HG02852 (cell line): ENCODE measurements at regions not wholly inside any gene's neighbourhood (a gene's known extent, or its start where the extent isn't known, plus 50 kb on each side); places are given as distances from the start of the nearest gene placed in this dataset.
"Not testable (repeated sequence)": the region's sequence is repeated elsewhere in the genome, so short reads cannot be mapped to it uniquely, and the experiment has no call there.

ENCODE experiments used
- ATAC-seq: cut with Tn5 transposase; IDR thresholded peaks from one replicate; pipeline ENCODE4 v1.9.1; 2021; ENCODE audit warnings: mild to moderate bottlenecking, moderate library complexity; ENCODE audit not compliant: unreplicated experiment

DNA sequence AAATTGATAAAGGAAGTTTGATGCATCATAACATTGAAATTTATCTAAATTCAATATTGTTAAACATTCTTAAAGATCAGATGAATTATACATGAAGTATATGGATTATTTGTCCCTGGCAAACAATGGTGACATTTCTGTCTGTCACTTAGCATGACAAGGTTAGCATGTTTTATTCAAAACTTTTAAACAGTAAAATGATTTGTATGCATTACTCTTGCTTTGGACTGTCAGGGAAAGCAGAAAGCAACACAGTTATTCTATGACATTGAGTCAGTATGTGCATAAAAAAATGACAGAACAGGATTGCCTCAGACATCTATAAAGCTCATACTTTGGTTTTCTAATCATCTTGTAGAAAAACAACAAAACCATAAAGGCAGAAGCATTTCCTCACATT is 193.7 kb downstream of the IZUMO3 start:
- no peak for ATAC-seq

DNA sequence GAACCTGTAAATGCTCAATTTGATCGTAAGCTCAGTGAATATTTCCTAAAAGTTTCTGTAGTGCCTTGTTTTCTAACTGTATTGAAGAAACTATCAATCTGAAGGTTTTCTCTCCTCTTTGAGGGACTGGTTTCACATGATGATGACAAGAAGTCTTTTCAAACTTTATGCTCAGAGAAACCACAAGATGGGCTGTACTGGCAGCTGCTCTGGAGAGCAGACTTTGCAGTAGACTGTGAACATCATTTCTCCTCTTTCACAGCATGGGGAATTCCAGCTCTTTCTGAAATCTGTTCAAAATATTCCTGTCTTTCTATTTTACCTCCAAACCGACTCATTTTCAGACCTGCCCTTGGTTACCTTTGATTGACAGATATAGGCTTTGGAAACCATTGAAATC is 194.4 kb downstream of the IZUMO3 start:
- ATAC-seq, result no peak

DNA sequence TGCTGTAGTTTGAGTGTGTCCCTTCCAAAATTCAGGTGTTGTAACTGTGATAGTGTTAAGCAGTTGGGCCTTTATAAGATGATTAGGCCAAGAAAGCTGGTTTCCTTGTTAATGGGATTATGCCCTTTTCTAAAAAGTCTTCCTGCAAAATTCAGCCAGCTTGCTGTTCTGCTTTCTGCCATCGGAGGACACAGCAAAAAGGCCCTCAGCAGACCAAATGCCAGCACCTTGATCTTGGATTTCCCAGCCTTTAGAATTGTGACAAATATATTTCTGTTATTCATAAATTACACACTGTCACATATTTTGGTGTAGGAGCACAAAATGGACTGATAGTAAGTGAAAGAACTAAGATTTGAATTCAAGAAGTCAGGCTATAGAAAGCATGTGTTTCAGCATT is 203.2 kb downstream of the IZUMO3 start:
- ATAC-seq, result no peak

DNA sequence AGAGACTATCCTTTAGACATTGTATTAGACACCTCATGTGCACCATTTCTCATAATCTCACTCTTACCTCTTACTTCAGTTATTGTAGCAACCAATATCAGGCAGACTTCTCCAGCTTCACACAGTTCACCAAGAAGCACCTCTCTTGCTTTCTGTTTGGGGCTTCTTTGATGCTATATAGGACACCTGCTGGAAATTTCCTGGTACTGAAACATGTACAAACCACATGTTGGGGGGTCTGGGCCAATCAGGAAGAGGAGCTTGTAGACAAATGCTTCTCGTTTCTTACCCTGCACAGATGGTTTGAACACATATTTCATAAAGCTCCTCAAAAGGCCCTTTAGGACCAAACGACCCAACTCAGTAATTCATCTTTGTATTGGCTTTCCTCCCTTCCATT is 212.1 kb downstream of the IZUMO3 start:
- ATAC-seq, result no peak

DNA sequence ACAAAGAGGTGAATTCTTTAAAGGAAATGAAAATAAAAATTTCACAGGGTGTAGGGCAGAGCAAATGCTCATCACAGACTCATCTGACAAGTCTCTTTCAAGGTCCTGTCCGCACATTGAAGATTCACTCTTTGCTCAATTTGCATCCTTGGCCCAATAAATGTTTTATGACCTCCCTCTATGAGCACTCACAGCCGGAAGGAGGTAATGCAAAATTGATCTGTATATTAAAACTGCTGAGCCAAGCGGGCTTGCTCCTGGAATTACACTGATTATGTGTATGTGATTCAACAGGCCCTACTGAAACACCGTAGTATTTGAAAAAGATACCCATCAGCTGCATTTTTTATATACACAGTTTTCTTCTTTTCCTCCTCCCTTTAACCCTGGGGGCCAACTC is 246.8 kb downstream of the IZUMO3 start:
- no peak for ATAC-seq

DNA sequence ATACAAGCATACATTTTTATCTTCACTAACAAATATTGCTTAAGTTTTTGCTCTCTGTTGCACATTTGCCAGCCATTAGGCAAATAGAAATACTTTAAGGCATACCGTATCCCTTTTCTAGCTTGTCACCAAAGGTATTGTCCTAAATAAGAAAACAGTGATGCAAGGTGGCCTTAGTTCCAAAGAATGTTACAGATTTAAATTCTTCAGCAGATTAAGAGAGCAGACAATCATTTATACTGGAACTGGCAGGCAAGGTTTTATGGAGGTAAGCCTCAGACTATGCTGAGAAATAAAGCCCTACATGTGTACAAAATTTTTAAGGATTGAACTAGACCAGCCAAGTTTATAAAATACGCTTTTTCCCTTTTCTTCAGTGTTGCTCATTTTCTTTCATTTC is 247.8 kb downstream of the IZUMO3 start:
- ATAC-seq, result no peak

DNA sequence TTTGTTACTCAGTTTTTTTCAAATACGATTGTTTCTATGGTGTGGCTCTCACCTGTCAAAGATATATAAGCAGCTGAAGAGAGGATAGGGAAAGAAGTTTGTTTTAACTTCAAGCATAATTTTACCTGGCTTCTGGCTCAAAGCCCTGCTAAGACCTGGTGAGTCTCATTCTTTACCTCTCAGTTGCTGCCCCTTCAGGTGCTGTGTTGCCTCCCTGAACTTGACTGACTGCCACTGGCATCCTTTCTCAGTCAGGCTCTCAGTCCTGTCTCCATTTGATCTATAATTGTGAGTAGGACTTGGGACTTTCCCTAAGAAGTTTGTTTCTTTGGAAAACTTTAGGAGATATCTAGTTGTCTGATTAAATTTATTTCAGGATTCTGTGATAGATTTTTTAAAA is 249.6 kb downstream of the IZUMO3 start:
- no peak for ATAC-seq

DNA sequence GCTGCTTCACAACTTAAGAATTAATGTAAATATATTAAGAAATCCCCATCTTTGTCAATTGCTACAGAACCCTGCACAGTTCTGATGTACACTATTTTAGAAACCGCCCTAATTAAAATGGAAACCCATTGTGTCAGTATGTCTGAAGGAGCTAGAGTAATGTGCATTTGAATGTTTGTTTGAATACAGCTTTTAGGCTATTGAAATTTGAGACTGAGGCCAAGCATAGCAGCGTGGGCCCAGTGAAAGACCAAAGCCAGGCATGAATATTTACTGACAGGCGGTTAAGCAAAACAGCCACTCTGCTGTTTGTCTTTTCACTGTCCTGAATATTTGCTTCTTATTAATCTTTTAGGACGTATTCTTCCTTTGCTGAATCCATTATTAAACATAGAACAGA is 252.3 kb downstream of the IZUMO3 start:
- ATAC-seq, result no peak

DNA sequence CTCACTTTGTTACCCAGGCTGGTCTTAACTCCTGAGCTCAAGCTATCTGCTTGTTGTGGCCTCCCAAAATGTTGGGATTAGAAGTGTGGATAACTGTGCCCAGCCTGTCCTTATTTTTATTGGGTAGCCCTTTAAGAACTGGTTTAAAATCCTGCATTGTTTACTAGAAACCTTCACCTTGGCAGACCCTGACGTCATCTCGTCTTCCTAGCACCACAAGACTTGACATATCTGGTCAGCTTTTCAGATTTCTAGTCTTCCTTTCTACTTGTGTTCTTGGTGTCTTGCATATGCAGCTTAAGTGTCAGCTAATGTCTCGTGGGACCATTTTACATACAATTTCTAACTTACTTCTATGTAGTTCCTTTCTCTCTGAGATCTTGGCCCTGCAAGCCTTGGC is 258.9 kb downstream of the IZUMO3 start:
- no peak for ATAC-seq

DNA sequence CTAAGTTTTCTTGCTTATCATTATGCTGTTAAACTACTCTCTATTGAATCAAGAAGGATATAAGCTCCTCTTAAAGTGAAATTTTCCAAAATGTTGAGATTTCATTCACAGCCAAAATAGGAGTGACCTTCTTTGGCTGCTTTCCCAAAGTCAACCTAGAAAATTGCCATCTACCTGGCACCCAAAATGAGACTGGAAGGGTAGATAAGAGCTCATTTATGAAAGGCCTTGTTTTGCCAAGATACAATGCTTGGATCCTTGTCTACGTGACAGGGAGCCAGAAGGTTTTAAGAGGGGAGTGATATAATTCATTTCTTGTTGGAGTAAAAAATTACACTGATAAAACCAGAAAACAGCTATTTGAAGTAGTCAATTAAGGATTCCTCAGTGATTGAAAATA is 287.1 kb downstream of the IZUMO3 start:
- ATAC-seq, result no peak

DNA sequence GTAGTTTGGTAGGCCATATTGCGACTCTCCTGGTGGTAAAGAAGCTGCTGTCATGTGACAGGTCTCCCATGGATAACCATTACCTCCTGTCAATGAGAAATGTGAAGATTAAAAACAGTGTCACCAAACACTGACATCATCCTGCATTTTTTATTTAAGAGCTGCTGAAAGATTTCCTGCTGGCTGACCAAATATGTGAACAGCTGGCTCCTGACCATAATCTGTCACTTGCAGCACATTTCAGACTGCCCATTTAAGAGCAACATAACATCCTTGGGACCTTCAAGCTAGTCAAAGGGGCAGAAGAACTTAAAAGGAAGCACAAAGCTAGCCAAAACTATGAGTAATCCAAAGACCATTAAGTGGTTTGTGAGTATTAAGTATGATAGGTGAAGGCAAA is 288.0 kb downstream of the IZUMO3 start:
- no peak for ATAC-seq

DNA sequence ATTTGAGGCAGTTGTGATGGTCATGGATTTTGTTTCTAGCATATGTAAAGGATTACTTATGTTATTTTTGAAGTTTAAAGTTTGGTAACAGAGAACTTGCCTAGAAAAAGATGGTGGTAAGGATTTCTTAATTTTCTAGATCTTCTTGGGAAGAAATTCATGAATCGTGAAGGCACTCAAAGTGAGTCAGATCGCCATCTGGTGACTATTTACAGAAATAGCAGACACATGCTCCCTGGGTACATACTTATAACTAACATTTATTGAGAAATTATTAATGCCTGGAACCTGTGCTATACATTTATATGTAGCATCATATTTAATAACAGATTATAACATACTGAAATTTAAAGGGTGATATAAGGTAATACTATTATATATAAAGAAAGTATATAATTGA is 299.7 kb downstream of the IZUMO3 start:
- ATAC-seq, result no peak

DNA sequence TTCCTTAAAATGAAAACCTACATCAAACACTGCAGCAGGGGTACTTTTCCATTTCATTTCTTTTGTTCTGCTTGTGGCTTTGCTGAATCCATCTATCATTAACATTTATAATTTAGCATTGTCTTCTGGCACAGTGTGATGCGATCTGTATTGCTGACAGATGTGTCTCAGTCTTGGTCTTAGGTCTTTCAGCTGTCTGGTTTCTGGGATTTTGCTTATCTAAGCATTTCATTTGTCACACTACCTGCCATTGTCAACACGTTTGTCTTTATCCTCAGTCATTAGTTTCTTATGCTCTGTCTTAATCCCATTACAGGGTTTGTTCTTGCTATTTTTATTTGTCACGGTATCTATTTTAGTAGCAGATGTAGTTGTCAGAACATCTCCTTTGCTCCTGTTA is 303.1 kb downstream of the IZUMO3 start:
- ATAC-seq, result no peak

DNA sequence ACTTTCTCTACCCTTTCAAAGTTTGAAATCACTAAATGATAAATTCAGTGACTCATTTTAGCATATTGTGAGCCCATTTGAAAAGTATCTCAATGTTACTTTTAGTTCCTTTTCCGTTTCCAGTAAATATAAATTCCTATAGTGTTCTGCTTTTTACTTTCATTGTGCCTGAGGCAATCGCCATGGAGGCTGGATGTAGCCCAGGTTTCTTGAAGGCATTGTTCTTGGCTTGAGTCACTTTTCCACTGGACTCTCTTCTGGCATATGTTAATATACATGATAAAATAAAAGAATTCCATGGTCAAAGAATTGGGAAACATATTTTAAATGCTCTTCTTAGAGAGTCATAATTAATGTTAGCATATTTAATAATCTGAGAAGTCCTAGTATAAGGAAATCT is 327.0 kb downstream of the IZUMO3 start:
- no peak for ATAC-seq

DNA sequence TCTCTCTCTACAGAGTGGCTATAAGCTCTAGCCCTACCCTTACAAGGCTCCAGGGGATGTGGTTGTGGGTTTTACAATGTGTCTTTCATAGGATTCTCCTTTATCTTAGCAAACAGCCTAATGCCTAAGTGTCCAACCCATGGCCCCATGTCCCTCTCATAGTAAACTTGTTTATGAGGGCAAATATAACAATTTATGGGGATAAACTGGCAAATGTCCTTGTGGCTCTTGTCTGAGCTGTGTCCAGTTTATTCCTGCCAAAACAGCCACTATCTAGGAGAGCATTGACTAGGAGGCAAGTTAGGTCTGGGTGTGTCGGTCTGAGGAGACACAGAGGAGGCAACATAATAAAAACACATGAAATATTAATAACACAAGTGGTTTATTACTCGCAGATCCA is 335.1 kb downstream of the IZUMO3 start:
- no peak for ATAC-seq

DNA sequence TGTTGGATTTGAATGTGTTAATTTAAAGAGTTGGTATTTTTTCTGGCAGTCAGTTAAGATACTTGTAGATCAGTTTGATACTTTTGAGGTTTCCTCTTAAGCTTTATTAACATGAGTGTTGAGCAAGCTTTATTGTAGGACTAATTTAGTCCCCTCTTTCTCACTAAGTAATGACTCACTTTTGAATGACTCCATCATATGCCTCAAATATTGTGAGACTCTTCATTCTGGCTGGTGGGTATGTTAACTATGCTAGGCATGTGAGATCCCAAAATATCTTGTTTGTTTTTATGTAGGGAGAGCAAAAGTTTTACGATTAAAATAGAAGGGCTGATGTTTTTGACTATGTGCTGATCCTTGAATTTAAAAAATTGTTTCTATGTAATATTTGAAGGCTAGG is 355.7 kb downstream of the IZUMO3 start:
- ATAC-seq, result no peak

DNA sequence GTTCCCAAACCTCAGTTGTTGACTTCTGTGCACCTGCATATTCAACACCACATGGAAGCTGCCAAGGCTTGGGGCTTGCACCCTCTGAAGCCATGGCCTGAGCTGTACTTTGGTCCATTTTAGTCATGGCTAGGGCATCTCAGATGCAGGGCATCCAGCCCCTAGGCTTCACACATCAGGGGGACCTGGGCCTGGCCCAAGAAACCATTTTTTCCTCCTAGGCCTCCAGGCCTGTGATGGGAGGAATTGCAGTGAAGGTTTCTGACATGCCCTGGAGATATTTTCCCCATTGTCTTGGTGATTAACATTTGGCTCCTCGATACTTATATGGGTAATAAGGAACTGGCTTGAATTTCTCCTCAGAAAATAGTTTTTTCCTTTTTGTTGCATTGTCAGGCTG is 354.5 kb upstream of the ELAVL2 start:
- ATAC-seq, result not testable (repeated sequence)

DNA sequence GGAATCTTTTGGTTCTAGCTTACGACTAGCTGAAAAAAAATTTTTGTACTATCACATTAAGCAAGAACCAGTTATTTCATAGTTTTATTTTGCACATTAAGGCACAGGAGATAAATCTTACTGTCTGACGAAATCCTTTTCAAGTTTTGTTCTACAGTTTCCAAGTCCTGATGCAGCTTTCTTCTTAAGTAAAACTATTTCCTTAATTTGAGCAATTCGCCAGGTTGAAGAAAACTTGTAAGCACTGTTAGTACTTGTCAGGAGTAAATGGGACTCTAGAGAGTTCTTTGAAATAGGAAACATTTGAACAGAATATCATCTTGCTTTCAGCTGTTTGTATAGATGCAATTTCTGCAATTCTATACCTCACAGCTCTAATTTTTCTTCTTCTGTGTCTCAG is 318.8 kb upstream of the ELAVL2 start:
- ATAC-seq, result no peak

DNA sequence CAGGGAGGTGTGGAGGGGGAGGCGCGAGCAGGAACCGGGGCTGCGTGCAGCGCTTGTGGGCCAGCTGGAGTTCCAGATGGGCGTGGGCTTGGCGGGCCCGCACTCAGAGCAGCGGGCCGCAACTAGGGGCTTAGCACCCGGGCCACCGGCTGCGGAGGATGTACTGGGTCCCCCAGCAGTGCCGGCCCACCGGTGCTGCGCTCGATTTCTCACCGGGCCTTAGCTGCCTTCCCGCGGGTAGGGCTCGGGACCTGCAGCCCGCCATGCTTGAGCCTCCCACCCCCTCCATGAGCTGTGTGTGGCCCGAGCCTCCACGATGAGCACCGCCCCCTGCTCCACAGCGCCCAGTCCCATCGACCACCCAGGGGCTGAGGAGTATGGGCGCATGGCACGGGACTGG is 309.0 kb upstream of the ELAVL2 start:
- ATAC-seq, result not testable (repeated sequence)

DNA sequence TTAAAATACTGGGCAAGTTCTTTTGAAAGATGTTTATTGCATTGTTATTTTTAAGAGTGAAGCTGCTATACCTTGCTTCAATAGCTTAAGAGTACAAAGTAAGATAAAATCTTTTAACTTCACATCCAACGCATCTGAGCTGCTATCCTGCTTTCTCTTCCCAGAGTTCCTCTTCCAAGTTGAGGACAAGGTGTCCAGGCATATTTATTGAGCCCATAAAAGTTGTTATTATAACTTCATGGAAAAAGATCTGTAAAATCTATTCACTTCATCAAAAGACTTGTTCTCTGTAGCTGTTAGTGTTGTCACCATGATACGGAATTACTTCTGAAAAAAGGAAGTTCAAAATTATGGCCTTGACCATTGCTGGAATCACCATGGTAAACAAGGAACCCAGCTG is 306.2 kb upstream of the ELAVL2 start:
- no peak for ATAC-seq

DNA sequence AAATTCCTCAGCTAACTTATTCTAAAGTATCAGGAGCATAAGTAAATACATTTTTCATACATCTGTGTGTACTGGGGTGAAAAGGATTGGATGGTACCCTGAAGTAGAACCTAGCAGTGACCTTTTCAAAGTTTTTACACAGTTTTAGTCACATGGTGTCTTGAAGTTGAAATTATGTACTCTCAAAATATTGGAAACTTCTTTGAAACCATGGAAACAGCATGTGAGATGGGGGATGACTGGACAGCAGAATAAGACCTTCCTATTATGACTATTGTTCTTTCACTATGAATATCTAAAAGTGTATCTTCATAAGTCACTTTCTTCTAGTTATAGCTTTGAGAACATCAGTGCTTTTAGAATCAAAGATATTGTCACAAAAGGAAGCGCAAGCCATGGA is 301.5 kb upstream of the ELAVL2 start:
- ATAC-seq, result no peak

DNA sequence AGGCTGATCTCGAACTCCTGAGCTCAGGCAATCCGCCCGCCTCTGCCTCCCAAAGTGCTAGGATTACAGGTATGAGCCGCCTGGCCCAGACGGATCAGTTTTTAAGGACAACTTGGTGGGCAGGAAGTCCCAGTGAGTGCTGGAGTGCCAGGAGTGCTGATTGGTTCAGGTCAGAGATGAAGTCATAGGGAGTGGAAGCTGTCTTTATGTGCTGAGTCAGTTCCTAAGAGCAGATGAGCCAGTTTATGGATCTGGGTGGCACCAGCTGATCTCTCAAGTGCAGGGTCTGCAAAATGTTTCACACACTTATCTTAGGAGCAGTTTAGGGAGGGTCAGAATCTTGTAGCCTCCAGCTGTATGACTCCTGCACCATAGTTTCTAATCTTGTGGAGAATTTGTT is 292.1 kb upstream of the ELAVL2 start:
- ATAC-seq, result no peak

DNA sequence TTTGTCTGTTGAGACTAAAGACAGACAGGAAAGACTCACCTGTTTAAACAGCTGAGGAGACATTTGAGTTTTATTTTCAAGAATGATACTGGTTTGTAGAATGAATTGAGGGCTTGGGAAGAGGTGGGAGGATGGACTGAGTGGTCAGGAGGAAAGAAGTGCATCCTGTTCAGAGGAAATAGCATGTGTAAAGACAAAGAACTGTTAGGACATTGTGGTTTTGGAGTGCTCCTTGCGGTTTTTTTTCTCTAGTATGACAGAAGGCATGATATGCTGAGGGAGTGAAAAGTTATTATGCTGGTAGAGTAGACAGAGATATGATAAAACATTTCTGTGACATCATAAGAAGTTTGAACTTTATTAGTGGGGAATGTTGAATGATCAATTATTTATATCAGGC is 270.7 kb upstream of the ELAVL2 start:
- no peak for ATAC-seq

DNA sequence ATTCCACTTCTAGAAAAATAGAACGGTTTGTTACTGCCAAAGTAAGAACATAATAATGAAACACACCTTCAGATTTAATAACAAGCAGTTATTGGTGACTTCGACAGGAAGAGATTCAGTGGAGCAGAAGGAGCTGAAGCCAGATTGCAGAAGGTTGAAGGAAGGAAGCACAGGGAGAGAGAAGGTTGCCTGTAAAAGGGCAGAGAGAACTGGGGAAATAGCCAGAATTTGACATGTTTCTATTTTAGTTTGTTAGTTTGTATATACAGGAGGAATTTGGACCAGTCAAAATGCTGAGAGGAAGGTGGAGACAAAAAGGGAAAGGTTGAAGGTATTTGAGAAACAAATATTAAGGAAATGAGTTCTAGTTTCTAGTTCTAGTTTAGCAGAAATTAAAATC is 269.2 kb upstream of the ELAVL2 start:
- ATAC-seq, result no peak
